ENCODE measurements at regions not wholly inside any gene's neighbourhood (a gene's known extent, or its start where the extent isn't known, plus 50 kb on each side); places are given as distances from the start of the nearest gene placed in this dataset.

DNA sequence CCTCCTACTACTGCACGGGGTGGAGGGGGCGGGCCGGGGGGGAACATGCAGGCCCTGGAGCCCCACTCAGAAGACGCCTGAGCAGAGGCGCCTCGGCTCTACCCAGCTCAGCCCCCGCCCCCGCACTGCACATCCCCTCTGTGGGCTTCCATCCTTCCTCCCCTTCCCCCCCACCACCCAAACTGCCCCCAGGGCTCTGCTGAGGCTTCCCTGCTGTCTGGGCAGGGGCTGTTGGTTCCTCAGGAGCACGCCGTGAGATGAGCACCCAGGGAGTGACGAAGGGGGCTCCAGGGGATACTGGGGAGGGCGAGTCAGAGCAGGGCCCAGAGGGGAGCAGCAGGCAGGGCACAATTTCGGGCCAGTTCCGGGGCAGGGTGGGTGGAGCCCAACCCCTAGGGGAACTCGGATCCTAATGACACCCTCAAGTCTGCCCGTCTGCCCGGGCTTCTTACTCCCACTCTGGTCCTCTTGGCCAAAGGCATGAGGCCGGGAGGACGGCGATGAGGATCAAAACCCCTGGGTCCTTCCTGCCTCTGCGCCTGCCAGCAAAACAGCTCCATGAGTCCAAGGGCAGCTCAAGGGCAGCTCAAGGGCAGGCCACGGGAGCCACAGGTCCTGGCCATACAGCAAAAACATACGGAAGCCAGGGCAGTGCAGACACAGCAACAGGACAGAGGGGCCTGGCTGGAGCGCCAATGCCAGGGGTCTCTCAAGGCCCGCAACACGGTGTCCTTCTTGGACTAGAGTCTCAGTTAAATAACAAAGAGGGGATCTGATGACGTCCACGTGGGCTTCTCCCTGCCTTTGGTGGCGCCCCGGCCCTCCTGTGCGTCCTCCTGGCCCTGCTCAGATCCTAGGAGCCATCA lies 200.9 kb downstream of the AUH start:
- no peak for TF ChIP-seq POLR2AphosphoS5 (IDR thresholded peaks at IDR 0.05; ENCODE audit: low read depth, low read length)
- no peak for TF ChIP-seq CTCF (IDR thresholded peaks at IDR 0.05; ENCODE audit: control extremely low read depth in 1 of 3, insufficient read depth in 1 of 3, low read depth in 1 of 3, low read length in 3 of 3)
- TF ChIP-seq RAD21 (IDR thresholded peaks at IDR 0.05 in 1 of 2, conservative IDR thresholded peaks at IDR 0.05 in 1 of 2; ENCODE audit: low read depth in 2 of 2, low read length in 2 of 2): no peak
- no peak for TF ChIP-seq SP2 (IDR thresholded peaks at IDR 0.05; ENCODE audit: low read length)
- no peak for TF ChIP-seq TCF12 (IDR thresholded peaks at IDR 0.05; ENCODE audit: low read depth, low read length)
- no peak for TF ChIP-seq SP1 (IDR thresholded peaks at IDR 0.05; ENCODE audit: low read depth, low read length)
- TF ChIP-seq EP300 (IDR thresholded peaks at IDR 0.05; ENCODE audit: borderline replicate concordance in 1 of 2, low read depth in 2 of 2, low read length in 2 of 2): no peak
- TF ChIP-seq CEBPB (IDR thresholded peaks at IDR 0.05; ENCODE audit: low read depth, low read length): no peak
- TF ChIP-seq TAF1 (IDR thresholded peaks at IDR 0.05; ENCODE audit: low read depth, low read length): no peak
